ENCODE measurements at regions not wholly inside any gene's neighbourhood (a gene's known extent, or its start where the extent isn't known, plus 50 kb on each side); places are given as distances from the start of the nearest gene placed in this dataset.

GRCh38 chrX:104330966-104331365 is 76.2 kb upstream of the ESX1 start:
- TF ChIP-seq CTCF (IDR thresholded peaks at IDR 0.05): no peak
- H3K36me3 Mint-ChIP-seq (ENCODE audit: low read depth): no peaks in the 10 kb centered on the region
- no peak overlapping the region for H3K4me3 Mint-ChIP-seq
- H3K9me3 Mint-ChIP-seq: peaks cover 13% of the 10 kb centered on the region
- H3K4me1 Mint-ChIP-seq: no peaks in the 10 kb centered on the region
- DNase-seq: no peak
- H3K27me3 Mint-ChIP-seq (ENCODE audit: low read depth, poor library complexity): no peaks in the 10 kb centered on the region
- no peak overlapping the region for H3K27ac Mint-ChIP-seq

GRCh38 chrX:104329731-104330130 is 75.0 kb upstream of the ESX1 start:
- no peak overlapping the region for H3K27ac Mint-ChIP-seq
- no peak for DNase-seq
- peaks cover 2% of the 10 kb centered on the region for H3K27me3 Mint-ChIP-seq (ENCODE audit: low read depth, poor library complexity)
- peaks cover 23% of the 10 kb centered on the region for H3K9me3 Mint-ChIP-seq
- no peaks in the 10 kb centered on the region for H3K4me1 Mint-ChIP-seq
- no peak overlapping the region for H3K4me3 Mint-ChIP-seq
- no peak for TF ChIP-seq CTCF (IDR thresholded peaks at IDR 0.05)
- H3K36me3 Mint-ChIP-seq (ENCODE audit: low read depth): no peaks in the 10 kb centered on the region

GRCh38 chrX:104325213-104325585 is 70.5 kb upstream of the ESX1 start:
- H3K4me3 Mint-ChIP-seq: no peak overlapping the region
- no peak for DNase-seq
- H3K36me3 Mint-ChIP-seq (ENCODE audit: low read depth): no peaks in the 10 kb centered on the region
- H3K9me3 Mint-ChIP-seq: peaks cover 39% of the 10 kb centered on the region
- H3K4me1 Mint-ChIP-seq: no peaks in the 10 kb centered on the region
- H3K27me3 Mint-ChIP-seq (ENCODE audit: low read depth, poor library complexity): peaks cover 8% of the 10 kb centered on the region
- no peak overlapping the region for H3K27ac Mint-ChIP-seq
- no peak for TF ChIP-seq CTCF (IDR thresholded peaks at IDR 0.05)

GRCh38 chrX:104324461-104325212 is 69.9 kb upstream of the ESX1 start:
- Mint-ChIP-seq H3K36me3 (ENCODE audit: low read depth) (no peaks in the 10 kb centered on the region), H3K9me3 (peaks cover 39% of the 10 kb centered on the region), H3K4me1 (no peaks in the 10 kb centered on the region), H3K4me3 (no peak overlapping the region), H3K27me3 (ENCODE audit: low read depth, poor library complexity) (peaks cover 8% of the 10 kb centered on the region), H3K27ac (no peak overlapping the region)
- TF ChIP-seq CTCF (IDR thresholded peaks at IDR 0.05): no peak
- DNase-seq: no peak

GRCh38 chrX:104319346-104319745 is 64.6 kb upstream of the ESX1 start:
- H3K4me3 Mint-ChIP-seq: no peak overlapping the region

More at GRCh38 chrX:104319346-104319745, 64.6 kb upstream of the ESX1 start:
- H3K9me3 Mint-ChIP-seq: peaks cover 28% of the 10 kb centered on the region
- no peak overlapping the region for H3K27ac Mint-ChIP-seq
- TF ChIP-seq CTCF (IDR thresholded peaks at IDR 0.05): no peak
- no peaks in the 10 kb centered on the region for H3K4me1 Mint-ChIP-seq
- no peaks in the 10 kb centered on the region for H3K36me3 Mint-ChIP-seq (ENCODE audit: low read depth)
- DNase-seq: no peak
- H3K27me3 Mint-ChIP-seq (ENCODE audit: low read depth, poor library complexity): peaks cover 5% of the 10 kb centered on the region
